WI38 (cell line): ENCODE measurements at regions not wholly inside any gene's neighbourhood (a gene's known extent, or its start where the extent isn't known, plus 50 kb on each side); places are given as distances from the start of the nearest gene placed in this dataset.

Experiments used
- H3K4me3 ChIP-seq: 2 replicates; pipeline ENCODE4 v1.5.1; 2011; ENCODE audit warnings: low read depth, mild to moderate bottlenecking, control low read depth, low read length
- TF ChIP-seq, protein P1 (sequence below): IDR thresholded peaks from 2 replicates; pipeline ENCODE4 v1.5.1; 2012; ENCODE audit warnings: low read depth, mild to moderate bottlenecking, control low read depth, low read length

DNA sequence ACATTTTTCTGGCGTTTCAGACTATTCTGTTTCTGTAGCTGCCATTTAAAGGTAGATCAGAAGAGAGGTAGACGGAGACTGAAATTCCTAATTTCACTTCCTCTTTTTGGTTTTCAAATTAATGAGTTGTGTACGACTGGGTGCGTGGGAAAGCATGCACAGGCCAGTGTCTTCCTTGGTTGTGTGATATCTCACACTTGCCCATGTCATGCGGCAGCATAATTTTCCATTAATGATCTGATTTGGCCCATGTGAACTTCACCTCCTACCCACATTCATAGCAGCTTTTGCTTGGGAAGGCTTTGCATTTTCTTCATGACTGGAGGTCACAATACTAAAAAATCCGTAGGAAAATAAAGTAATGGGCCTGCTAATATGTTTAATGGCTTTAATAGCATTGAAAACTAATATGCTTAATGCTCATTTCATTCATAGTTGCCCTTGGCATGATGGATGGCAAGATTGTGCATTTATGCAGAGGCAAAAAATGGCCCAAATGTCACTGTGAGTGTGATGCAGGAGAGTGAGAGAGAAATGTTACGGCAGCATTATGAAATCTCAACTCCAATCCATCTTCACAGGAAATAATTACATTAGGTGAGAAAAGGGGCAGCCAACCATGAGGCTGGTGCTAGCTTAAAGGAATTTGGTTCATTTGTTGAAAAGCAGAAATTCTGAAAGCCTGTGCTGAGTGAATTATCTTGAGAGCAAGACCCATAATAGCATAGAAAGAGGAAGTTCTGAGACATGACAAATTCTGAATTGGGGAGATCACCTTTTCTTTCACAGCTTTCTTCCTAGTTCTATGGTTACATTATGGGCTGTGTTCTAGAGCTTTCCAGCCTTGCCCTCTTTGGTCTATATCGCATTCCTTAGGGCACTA is 69.0 kb upstream of the UST start:
- TF ChIP-seq, protein P1, sequence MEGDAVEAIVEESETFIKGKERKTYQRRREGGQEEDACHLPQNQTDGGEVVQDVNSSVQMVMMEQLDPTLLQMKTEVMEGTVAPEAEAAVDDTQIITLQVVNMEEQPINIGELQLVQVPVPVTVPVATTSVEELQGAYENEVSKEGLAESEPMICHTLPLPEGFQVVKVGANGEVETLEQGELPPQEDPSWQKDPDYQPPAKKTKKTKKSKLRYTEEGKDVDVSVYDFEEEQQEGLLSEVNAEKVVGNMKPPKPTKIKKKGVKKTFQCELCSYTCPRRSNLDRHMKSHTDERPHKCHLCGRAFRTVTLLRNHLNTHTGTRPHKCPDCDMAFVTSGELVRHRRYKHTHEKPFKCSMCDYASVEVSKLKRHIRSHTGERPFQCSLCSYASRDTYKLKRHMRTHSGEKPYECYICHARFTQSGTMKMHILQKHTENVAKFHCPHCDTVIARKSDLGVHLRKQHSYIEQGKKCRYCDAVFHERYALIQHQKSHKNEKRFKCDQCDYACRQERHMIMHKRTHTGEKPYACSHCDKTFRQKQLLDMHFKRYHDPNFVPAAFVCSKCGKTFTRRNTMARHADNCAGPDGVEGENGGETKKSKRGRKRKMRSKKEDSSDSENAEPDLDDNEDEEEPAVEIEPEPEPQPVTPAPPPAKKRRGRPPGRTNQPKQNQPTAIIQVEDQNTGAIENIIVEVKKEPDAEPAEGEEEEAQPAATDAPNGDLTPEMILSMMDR: no peak
- no peak overlapping the region for H3K4me3 ChIP-seq

DNA sequence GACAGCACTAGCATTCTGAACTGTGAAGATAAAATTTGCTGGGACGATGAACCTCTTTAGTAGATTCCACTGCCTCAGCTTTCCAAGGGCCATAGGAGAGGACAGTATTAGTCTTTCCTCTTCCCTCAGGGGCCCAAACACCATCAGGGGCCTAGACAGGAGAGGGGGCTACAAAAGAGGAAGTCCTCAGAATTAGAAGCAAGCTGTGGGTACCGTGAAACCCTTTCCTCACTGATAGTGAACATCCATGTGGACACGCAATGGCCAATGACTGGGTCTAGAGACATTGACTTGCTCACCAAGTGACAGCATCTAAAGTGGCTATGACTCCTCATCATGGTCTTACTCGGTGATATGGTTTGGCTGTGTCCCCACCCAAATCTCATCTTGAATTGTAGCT is 68.1 kb upstream of the UST start:
- TF ChIP-seq, protein P1: no peak
- H3K4me3 ChIP-seq: no peak overlapping the region

- H3K4me3 ChIP-seq: no peak overlapping the region
- TF ChIP-seq, protein P1: no peak
Measured at GRCh38 chr6:148681666-148682065, 65.2 kb upstream of the UST start.

DNA sequence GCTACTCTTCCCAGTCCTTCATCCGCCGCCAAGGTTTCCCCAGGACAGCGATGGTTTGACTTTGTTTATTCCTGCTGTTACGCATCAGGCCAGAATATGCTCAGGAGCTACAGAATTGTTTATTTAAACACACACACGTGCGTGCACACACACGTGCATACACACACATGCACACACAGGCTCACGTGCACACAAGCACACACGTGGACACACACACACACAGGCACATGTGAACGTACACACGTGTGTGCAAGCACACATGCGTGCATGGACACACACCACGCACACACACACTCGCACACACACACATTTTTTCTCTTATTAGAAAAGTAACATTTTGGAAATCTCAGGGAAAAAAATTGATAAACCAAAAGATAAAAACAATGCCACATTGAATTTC is 64.6 kb upstream of the UST start:
- H3K4me3 ChIP-seq: no peak overlapping the region
- TF ChIP-seq, protein P1: no peak

DNA sequence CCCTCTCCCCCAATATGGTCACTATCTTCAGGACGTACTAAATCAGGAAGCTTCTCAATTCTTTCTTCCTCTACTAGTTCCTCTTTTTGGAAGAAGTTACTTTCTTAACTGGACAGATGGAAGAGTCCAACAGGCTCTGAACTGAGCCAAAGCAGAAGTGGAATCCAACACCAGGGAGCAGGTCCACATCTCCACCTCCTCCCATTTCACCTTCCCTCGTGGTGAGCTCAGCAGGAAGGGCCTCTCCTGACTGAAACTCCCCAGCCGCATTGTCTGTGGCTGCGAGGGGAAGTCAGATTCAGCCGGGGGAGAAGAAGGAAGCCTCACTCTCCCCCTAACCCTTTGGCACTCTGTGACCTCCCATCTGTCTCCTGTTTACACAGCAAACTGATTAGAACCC is 63.8 kb upstream of the UST start:
- no peak overlapping the region for H3K4me3 ChIP-seq
- TF ChIP-seq, protein P1: no peak

DNA sequence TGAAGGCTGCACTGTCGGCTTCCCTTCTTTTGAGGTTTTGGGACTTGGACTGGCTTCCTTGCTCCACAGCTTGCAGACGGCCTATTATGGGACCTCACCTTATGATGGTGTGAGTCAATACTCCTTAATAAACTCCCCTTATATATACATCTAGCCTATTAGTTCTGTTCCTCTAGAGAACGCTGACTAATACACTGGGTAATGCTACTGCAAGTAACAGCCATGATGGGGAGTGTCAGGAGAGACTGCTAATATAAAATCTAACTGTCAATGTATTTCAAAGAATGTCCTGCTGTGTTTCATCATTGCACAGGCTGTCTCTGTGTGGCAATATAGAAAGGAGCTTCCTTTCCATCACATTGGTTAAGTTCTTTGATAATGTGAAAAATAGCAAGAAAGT is 57.7 kb upstream of the UST start:
- no peak overlapping the region for H3K4me3 ChIP-seq
- TF ChIP-seq, protein P1: no peak

- TF ChIP-seq, protein P1: no peak
- no peak overlapping the region for H3K4me3 ChIP-seq
Measured at GRCh38 chr6:148693882-148694484, 52.8 kb upstream of the UST start.
